ENCODE measurements at regions not wholly inside any gene's neighbourhood (a gene's known extent, or its start where the extent isn't known, plus 50 kb on each side); places are given as distances from the start of the nearest gene placed in this dataset.

GRCh38 chr10:84693006-84693405 is 364.6 kb downstream of the CCSER2 start:
- no peak for TF ChIP-seq CTCF (IDR thresholded peaks at IDR 0.05)
- TF ChIP-seq POLR2A (IDR thresholded peaks at IDR 0.05): no peak
- no peak for TF ChIP-seq POLR2AphosphoS5 (IDR thresholded peaks at IDR 0.05)

All from transverse colon (tissue), 4 donors.